ENCODE measurements at regions not wholly inside any gene's neighbourhood (a gene's known extent, or its start where the extent isn't known, plus 50 kb on each side); places are given as distances from the start of the nearest gene placed in this dataset.

DNA sequence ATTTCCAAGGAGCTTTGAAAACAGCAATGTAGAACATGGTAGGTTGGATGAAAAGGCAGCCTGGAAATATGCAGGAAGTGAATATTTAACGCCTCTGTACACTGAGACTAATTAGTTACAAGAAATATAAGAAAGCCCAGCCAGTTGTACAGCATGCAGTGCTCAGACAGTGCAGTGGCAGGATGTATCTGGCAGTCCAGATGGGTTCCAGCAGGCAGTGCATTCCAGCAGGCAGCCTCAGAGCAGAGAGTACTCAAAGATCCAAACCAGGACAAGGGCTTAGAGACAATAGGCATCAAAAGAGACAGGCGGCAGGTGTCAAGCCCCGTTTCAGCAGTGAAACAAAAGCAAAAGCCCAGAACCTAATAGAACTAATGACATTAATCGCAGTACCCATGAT, 2776.3 kb downstream of the PCDH9 start:
- TF ChIP-seq, protein P1, sequence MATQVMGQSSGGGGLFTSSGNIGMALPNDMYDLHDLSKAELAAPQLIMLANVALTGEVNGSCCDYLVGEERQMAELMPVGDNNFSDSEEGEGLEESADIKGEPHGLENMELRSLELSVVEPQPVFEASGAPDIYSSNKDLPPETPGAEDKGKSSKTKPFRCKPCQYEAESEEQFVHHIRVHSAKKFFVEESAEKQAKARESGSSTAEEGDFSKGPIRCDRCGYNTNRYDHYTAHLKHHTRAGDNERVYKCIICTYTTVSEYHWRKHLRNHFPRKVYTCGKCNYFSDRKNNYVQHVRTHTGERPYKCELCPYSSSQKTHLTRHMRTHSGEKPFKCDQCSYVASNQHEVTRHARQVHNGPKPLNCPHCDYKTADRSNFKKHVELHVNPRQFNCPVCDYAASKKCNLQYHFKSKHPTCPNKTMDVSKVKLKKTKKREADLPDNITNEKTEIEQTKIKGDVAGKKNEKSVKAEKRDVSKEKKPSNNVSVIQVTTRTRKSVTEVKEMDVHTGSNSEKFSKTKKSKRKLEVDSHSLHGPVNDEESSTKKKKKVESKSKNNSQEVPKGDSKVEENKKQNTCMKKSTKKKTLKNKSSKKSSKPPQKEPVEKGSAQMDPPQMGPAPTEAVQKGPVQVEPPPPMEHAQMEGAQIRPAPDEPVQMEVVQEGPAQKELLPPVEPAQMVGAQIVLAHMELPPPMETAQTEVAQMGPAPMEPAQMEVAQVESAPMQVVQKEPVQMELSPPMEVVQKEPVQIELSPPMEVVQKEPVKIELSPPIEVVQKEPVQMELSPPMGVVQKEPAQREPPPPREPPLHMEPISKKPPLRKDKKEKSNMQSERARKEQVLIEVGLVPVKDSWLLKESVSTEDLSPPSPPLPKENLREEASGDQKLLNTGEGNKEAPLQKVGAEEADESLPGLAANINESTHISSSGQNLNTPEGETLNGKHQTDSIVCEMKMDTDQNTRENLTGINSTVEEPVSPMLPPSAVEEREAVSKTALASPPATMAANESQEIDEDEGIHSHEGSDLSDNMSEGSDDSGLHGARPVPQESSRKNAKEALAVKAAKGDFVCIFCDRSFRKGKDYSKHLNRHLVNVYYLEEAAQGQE (IDR thresholded peaks at IDR 0.05; ENCODE audit: low read depth), result no peak
- TF ChIP-seq TAF1 (IDR thresholded peaks at IDR 0.05; ENCODE audit: low read depth) (no peak), ZBTB7A (IDR thresholded peaks at IDR 0.05; ENCODE audit: low read depth) (no peak)
